HCT116 (cell line): ENCODE measurements at regions not wholly inside any gene's neighbourhood (a gene's known extent, or its start where the extent isn't known, plus 50 kb on each side); places are given as distances from the start of the nearest gene placed in this dataset.

ENCODE experiments used
- ATAC-seq: fragments of 200-7000 bp; cut with Tn5 transposase; 2 replicates; pipeline ENCODE4 v1.9.1; 2020; ENCODE audit warnings: mild to moderate bottlenecking, moderate library complexity
- BruUV-seq: library from RNA; stranded (reverse); fragments of 400-500 nt; replicated peaks from 2 replicates; lab custom pipeline; 2021; lab: Mats Ljungman, UMichigan
- CTCF ChIA-PET: fragments of 300-600 bp; sonication (Branson Sonifier 250); formaldehyde crosslinking; loops from one replicate; lab custom pipeline; 2021; ENCODE audit warnings: antibody characterized with exemption; lab: Charles Lee
- POLR2A ChIA-PET: fragments of 300-600, 350-600 bp; sonication (Branson Sonifier 250); formaldehyde crosslinking; loops from one replicate; lab custom pipeline; 2021; ENCODE audit warnings: antibody characterized with exemption; lab: Charles Lee
- RAD21 ChIA-PET, 2 experiments: fragments of 300-600 bp; sonication (Branson Sonifier 250); formaldehyde crosslinking; loops; one replicate each; lab custom pipeline; 2023; ENCODE audit warnings: low total read pairs in 2 of 2; ENCODE audit not compliant: uncharacterized antibody in 2 of 2, unreplicated experiment in 2 of 2, low non-redundant PET in 1 of 2; lab: Charles Lee
- DNase-seq: peaks from one replicate; pipeline ENCODE4 v3.0.0-alpha.2; 2010; ENCODE audit warnings: low read depth, low spot score
- H2AFZ ChIP-seq: fragments of 200-600 bp; shearing (Covaris generic), sonication (generic); 2 replicates; pipeline ENCODE4 v1.6.1; 2017; ENCODE audit warnings: low read depth, mixed run types, mixed read lengths, antibody characterized with exemption, low read length; ENCODE audit not compliant: poor library complexity, severe bottlenecking
- H3K27ac ChIP-seq: 2 replicates; pipeline ENCODE4 v1.5.1; 2012; ENCODE audit warnings: low read depth, low read length
- H3K27me3 ChIP-seq: fragments of 200-600 bp; sonication (generic); 2 replicates; pipeline ENCODE4 v1.6.1; 2016; ENCODE audit warnings: mixed run types, low read length, mixed read lengths; ENCODE audit not compliant: insufficient read depth
- H3K36me3 ChIP-seq, 2 experiments: fragments of 200-500 bp in 1 of 2; fragments of 200-600 bp in 1 of 2; sonication (Bioruptor generic) in 1 of 2; sonication (generic) in 1 of 2; 2 replicates each; pipeline versions ENCODE4 v1.5.1 to v1.6.1; 2014 to 2016; ENCODE audit warnings: low read length in 2 of 2, inconsistent platforms in 1 of 2, mixed read lengths in 1 of 2, mixed run types in 1 of 2; ENCODE audit not compliant: insufficient read depth in 2 of 2, control insufficient read depth in 1 of 2
- H3K4me1 ChIP-seq, 2 experiments: fragments of 200-600 bp in 1 of 2; sonication (generic) in 1 of 2; 2 replicates each; pipeline versions ENCODE4 v1.5.1 to v1.6.1; 2012 to 2017; ENCODE audit warnings: low read length in 2 of 2, inconsistent platforms in 1 of 2, mild to moderate bottlenecking in 1 of 2, mixed read lengths in 1 of 2, mixed run types in 1 of 2, moderate library complexity in 1 of 2; ENCODE audit not compliant: insufficient read depth in 2 of 2, control insufficient read depth in 1 of 2
- H3K4me2 ChIP-seq: fragments of 200-600 bp; sonication (generic); 2 replicates; pipeline ENCODE4 v1.6.1; 2017; ENCODE audit warnings: mixed run types, low read length, mixed read lengths
- H3K4me3 ChIP-seq, 2 experiments: fragments of 200-600 bp in 1 of 2; sonication (generic) in 1 of 2; replicated peaks in 1 of 2; 2 replicates each; pipeline ENCODE4 v1.5.1; 2011 to 2016; ENCODE audit warnings: low read length in 2 of 2, control low read depth in 1 of 2, low read depth in 1 of 2, mild to moderate bottlenecking in 1 of 2, mixed read lengths in 1 of 2, mixed run types in 1 of 2
- H3K79me2 ChIP-seq: fragments of 200-600 bp; sonication (generic); 2 replicates; pipeline ENCODE4 v1.6.1; 2017; ENCODE audit warnings: mild to moderate bottlenecking, mixed run types, low read length, moderate library complexity, mixed read lengths; ENCODE audit not compliant: insufficient read depth
- H3K9ac ChIP-seq: fragments of 200-600 bp; sonication (generic); 2 replicates; pipeline ENCODE4 v1.6.1; 2016; ENCODE audit warnings: low read length, mixed read lengths
- H3K9me2 ChIP-seq: fragments of 200-600 bp; sonication (generic), shearing (Covaris generic); 2 replicates; pipeline ENCODE4 v1.6.1; 2017; ENCODE audit warnings: mixed run types, mild to moderate bottlenecking, moderate library complexity; ENCODE audit not compliant: insufficient read depth
- H3K9me3 ChIP-seq, 2 experiments: fragments of 200-500 bp in 1 of 2; fragments of 200-600 bp in 1 of 2; sonication (Bioruptor generic) in 1 of 2; sonication (generic) in 1 of 2; 2 replicates each; pipeline ENCODE4 v1.6.1; 2014 to 2017; ENCODE audit warnings: low read length in 2 of 2, mixed read lengths in 2 of 2, inconsistent platforms in 1 of 2, low read depth in 1 of 2, mild to moderate bottlenecking in 1 of 2, mixed run types in 1 of 2, moderate library complexity in 1 of 2; ENCODE audit not compliant: control insufficient read depth in 1 of 2, insufficient read depth in 1 of 2
- H4K20me1 ChIP-seq: fragments of 200-600 bp; sonication (generic), shearing (Covaris generic); 2 replicates; pipeline ENCODE4 v1.6.1; 2017; ENCODE audit warnings: mixed run types, mild to moderate bottlenecking, moderate library complexity; ENCODE audit not compliant: insufficient read depth
- CEBPB ChIP-seq: IDR thresholded peaks from 2 replicates; pipeline ENCODE4 v1.6.1; 2012; ENCODE audit warnings: low read depth
- EGR1 ChIP-seq: IDR thresholded peaks from 2 replicates; pipeline ENCODE4 v1.6.1; 2012; ENCODE audit warnings: low read depth
- ELF1 ChIP-seq: IDR thresholded peaks from 2 replicates; pipeline ENCODE4 v1.6.1; 2012; ENCODE audit warnings: low read depth, borderline replicate concordance
- EZH2 ChIP-seq: fragments of 200-600 bp; sonication (generic); IDR thresholded peaks from 2 replicates; pipeline ENCODE4 v1.6.1; 2017; ENCODE audit warnings: antibody characterized with exemption, mixed run types
- EZH2phosphoT487 ChIP-seq: fragments of 200-600 bp; IDR thresholded peaks from 2 replicates; pipeline ENCODE4 v1.6.1; 2018; ENCODE audit warnings: antibody characterized with exemption, borderline replicate concordance
- FOSL1 ChIP-seq: IDR thresholded peaks from 2 replicates; pipeline ENCODE4 v1.6.1; 2012; ENCODE audit warnings: low read depth
- JUND ChIP-seq: IDR thresholded peaks from 2 replicates; pipeline ENCODE4 v1.6.1; 2012
- POLR2AphosphoS5 ChIP-seq: IDR thresholded peaks from 2 replicates; pipeline ENCODE4 v1.6.1; 2011; ENCODE audit warnings: mild to moderate bottlenecking, low read depth, low read length, moderate library complexity
- RAD21 ChIP-seq: IDR thresholded peaks from 2 replicates; pipeline ENCODE4 v1.6.1; 2012; ENCODE audit warnings: low read depth, mild to moderate bottlenecking
- SIN3A ChIP-seq: IDR thresholded peaks from 2 replicates; pipeline ENCODE4 v1.6.1; 2012; ENCODE audit warnings: low read depth
- SP1 ChIP-seq: IDR thresholded peaks from 2 replicates; pipeline ENCODE4 v1.6.1; 2012; ENCODE audit warnings: low read depth
- SRF ChIP-seq: IDR thresholded peaks from 2 replicates; pipeline ENCODE4 v1.6.1; 2012; ENCODE audit warnings: low read depth
- TCF7L2 ChIP-seq: IDR thresholded peaks from 2 replicates; pipeline ENCODE4 v1.7.0; 2011; ENCODE audit warnings: borderline replicate concordance, inconsistent platforms; ENCODE audit not compliant: insufficient read depth, insufficient read length; ENCODE audit errors: extremely low read depth
- ZFX ChIP-seq: fragments of 450-650 bp; IDR thresholded peaks from 2 replicates; pipeline ENCODE4 v1.6.1; 2017
- ZNF274 ChIP-seq: fragments of 200-500 bp; sonication (Bioruptor generic); IDR thresholded peaks from 2 replicates; pipeline ENCODE4 v1.6.1; 2014; ENCODE audit warnings: mild to moderate bottlenecking, low read depth, low read length, inconsistent platforms
- intact Hi-C: fragments of 100-400 bp; cut with micrococcal nuclease; formaldehyde crosslinking; loops from 2 replicates; pipeline ENCODE4 v1.10.0; 2022
- TF ChIP-seq, protein P1 (sequence below), 3 experiments: fragments of 200-600 bp in 1 of 3; sonication (generic) in 1 of 3; IDR thresholded peaks in 2 of 3; conservative IDR thresholded peaks in 1 of 3; 2 replicates each; pipeline ENCODE4 v1.5.1; 2012 to 2017; ENCODE audit warnings: low read depth in 2 of 3, low read length in 2 of 3, antibody characterized with exemption in 1 of 3, borderline replicate concordance in 1 of 3, control low read depth in 1 of 3, mild to moderate bottlenecking in 1 of 3, mixed read lengths in 1 of 3, mixed run types in 1 of 3, moderate library complexity in 1 of 3; ENCODE audit not compliant: insufficient read depth in 1 of 3
- TF ChIP-seq, protein P2 (sequence below): IDR thresholded peaks from 2 replicates; pipeline ENCODE4 v1.6.1; 2012; ENCODE audit warnings: low read depth
- TF ChIP-seq, protein P3 (sequence below): IDR thresholded peaks from 2 replicates; pipeline ENCODE4 v1.6.1; 2012
- TF ChIP-seq, protein P4 (sequence below): IDR thresholded peaks from 2 replicates; pipeline ENCODE4 v1.6.1; 2011; ENCODE audit warnings: mild to moderate bottlenecking, low read length, moderate library complexity; ENCODE audit not compliant: insufficient replicate concordance; ENCODE audit errors: extremely low read depth

DNA sequence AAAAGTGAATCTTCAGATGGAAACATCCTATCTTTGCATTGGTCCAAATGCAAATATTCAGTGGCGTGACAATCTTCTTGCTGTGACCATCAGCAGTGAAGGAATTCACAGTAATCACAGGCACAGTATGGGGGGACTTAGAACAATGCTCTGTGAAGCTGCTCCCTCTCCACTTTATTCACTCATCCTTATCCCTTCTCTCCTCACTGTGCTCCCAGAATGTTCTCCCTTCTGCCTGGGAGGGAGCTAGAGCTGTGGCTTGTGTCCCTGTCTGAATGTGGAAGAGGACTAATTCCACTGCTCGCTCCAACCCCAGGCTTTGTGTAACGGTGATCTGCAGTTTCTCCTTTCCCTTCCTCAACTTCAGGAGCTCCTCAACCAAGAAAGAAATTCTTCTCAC lies 243.7 kb downstream of the ALDH8A1 start:
- H3K9me2 ChIP-seq = no peaks in the 10 kb centered on the region
- no peak overlapping the region for H3K4me2 ChIP-seq
- no peak overlapping the region for H3K4me3 ChIP-seq
- H4K20me1 ChIP-seq = no peaks in the 10 kb centered on the region
- ChIA-PET RAD21 (no interaction called here), CTCF (no interaction called here), POLR2A (no interaction called here)
- peaks cover 7% of the 10 kb centered on the region; the same call in 1 of the 2 replicates for H3K27me3 ChIP-seq
- TF ChIP-seq TCF7L2 = no peak
- TF ChIP-seq EZH2phosphoT487 = no peak
- TF ChIP-seq, protein P1, sequence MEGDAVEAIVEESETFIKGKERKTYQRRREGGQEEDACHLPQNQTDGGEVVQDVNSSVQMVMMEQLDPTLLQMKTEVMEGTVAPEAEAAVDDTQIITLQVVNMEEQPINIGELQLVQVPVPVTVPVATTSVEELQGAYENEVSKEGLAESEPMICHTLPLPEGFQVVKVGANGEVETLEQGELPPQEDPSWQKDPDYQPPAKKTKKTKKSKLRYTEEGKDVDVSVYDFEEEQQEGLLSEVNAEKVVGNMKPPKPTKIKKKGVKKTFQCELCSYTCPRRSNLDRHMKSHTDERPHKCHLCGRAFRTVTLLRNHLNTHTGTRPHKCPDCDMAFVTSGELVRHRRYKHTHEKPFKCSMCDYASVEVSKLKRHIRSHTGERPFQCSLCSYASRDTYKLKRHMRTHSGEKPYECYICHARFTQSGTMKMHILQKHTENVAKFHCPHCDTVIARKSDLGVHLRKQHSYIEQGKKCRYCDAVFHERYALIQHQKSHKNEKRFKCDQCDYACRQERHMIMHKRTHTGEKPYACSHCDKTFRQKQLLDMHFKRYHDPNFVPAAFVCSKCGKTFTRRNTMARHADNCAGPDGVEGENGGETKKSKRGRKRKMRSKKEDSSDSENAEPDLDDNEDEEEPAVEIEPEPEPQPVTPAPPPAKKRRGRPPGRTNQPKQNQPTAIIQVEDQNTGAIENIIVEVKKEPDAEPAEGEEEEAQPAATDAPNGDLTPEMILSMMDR (IDR thresholded peaks at IDR 0.05 in 2 of 3, conservative IDR thresholded peaks at IDR 0.05 in 1 of 3; ENCODE audit: borderline replicate concordance in 1 of 3, insufficient read depth in 1 of 3, low read depth in 2 of 3, low read length in 2 of 3) = no peak
- TF ChIP-seq, protein P2, sequence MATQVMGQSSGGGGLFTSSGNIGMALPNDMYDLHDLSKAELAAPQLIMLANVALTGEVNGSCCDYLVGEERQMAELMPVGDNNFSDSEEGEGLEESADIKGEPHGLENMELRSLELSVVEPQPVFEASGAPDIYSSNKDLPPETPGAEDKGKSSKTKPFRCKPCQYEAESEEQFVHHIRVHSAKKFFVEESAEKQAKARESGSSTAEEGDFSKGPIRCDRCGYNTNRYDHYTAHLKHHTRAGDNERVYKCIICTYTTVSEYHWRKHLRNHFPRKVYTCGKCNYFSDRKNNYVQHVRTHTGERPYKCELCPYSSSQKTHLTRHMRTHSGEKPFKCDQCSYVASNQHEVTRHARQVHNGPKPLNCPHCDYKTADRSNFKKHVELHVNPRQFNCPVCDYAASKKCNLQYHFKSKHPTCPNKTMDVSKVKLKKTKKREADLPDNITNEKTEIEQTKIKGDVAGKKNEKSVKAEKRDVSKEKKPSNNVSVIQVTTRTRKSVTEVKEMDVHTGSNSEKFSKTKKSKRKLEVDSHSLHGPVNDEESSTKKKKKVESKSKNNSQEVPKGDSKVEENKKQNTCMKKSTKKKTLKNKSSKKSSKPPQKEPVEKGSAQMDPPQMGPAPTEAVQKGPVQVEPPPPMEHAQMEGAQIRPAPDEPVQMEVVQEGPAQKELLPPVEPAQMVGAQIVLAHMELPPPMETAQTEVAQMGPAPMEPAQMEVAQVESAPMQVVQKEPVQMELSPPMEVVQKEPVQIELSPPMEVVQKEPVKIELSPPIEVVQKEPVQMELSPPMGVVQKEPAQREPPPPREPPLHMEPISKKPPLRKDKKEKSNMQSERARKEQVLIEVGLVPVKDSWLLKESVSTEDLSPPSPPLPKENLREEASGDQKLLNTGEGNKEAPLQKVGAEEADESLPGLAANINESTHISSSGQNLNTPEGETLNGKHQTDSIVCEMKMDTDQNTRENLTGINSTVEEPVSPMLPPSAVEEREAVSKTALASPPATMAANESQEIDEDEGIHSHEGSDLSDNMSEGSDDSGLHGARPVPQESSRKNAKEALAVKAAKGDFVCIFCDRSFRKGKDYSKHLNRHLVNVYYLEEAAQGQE = no peak
- TF ChIP-seq EZH2 = no peak
- TF ChIP-seq, protein P3, sequence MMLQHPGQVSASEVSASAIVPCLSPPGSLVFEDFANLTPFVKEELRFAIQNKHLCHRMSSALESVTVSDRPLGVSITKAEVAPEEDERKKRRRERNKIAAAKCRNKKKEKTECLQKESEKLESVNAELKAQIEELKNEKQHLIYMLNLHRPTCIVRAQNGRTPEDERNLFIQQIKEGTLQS = no peak
- TF ChIP-seq ELF1 = no peak
- TF ChIP-seq ZNF274 = no peak
- no peak for TF ChIP-seq JUND
- TF ChIP-seq ZFX = no peak
- TF ChIP-seq SP1 = no peak
- no peak for TF ChIP-seq CEBPB
- no peak for TF ChIP-seq POLR2AphosphoS5
- no peak for TF ChIP-seq EGR1
- TF ChIP-seq SRF = no peak
- TF ChIP-seq FOSL1 = no peak
- TF ChIP-seq, protein P4, sequence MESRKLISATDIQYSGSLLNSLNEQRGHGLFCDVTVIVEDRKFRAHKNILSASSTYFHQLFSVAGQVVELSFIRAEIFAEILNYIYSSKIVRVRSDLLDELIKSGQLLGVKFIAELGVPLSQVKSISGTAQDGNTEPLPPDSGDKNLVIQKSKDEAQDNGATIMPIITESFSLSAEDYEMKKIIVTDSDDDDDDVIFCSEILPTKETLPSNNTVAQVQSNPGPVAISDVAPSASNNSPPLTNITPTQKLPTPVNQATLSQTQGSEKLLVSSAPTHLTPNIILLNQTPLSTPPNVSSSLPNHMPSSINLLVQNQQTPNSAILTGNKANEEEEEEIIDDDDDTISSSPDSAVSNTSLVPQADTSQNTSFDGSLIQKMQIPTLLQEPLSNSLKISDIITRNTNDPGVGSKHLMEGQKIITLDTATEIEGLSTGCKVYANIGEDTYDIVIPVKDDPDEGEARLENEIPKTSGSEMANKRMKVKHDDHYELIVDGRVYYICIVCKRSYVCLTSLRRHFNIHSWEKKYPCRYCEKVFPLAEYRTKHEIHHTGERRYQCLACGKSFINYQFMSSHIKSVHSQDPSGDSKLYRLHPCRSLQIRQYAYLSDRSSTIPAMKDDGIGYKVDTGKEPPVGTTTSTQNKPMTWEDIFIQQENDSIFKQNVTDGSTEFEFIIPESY = no peak
- no peak for TF ChIP-seq SIN3A
- TF ChIP-seq RAD21 = no peak
- no peaks in the 10 kb centered on the region for H3K36me3 ChIP-seq
- ATAC-seq (no peak), DNase-seq (no peak)
- H3K9me3 ChIP-seq = no peaks in the 10 kb centered on the region
- no peaks in the 10 kb centered on the region for H3K79me2 ChIP-seq
- no peaks in the 10 kb centered on the region for H3K4me1 ChIP-seq
- no peak overlapping the region for H3K27ac ChIP-seq
- H3K9ac ChIP-seq = no peak overlapping the region
- BruUV-seq = no TSS peak
- no peak overlapping the region for H2AFZ ChIP-seq
- intact Hi-C loops = no loop called here
